ENCODE measurements at regions not wholly inside any gene's neighbourhood (a gene's known extent, or its start where the extent isn't known, plus 50 kb on each side); places are given as distances from the start of the nearest gene placed in this dataset.

- no peak for DNase-seq (ENCODE audit: low spot score)
- H3K36me3 ChIP-seq (ENCODE audit: insufficient read depth, low read length, poor library complexity, severe bottlenecking), result no peaks in the 10 kb centered on the region
- intact Hi-C loops (cut with micrococcal nuclease; ENCODE audit: unreplicated experiment), result no loop called here
- ChIA-PET POLR2A (ENCODE audit: low non-redundant PET) (no interaction called here), CTCF (no interaction called here)
- no TSS peak for BruUV-seq (replicated peaks)
- H3K4me1 ChIP-seq (ENCODE audit: insufficient read depth, low read length, poor library complexity, severe bottlenecking), result peaks cover 38% of the 10 kb centered on the region
- H3K9me3 ChIP-seq (ENCODE audit: low read depth, low read length, poor library complexity, severe bottlenecking), result no peaks in the 10 kb centered on the region
- no peaks in the 10 kb centered on the region for H3K27me3 ChIP-seq (replicated peaks; ENCODE audit: insufficient read depth, low read depth, low read length, poor library complexity)
- no peak for TF ChIP-seq EZH2 (IDR thresholded peaks at IDR 0.05; ENCODE audit: borderline replicate concordance, low read depth, low read length, poor library complexity, severe bottlenecking)
- no peak for TF ChIP-seq CTCF (conservative IDR thresholded peaks at IDR 0.05; ENCODE audit: low read depth, low read length)
- H3K4me3 ChIP-seq (ENCODE audit: low read depth, low read length, poor library complexity, severe bottlenecking), result no peak overlapping the region
- H3K27ac ChIP-seq (ENCODE audit: low read depth, low read length, poor library complexity, severe bottlenecking), result no peak overlapping the region
Measured at GRCh38 chrX:124229374-124229773, 103.1 kb upstream of the TEX13D start.

GRCh38 chrX:124230655-124231450, 101.6 kb upstream of the TEX13D start:
- Histone ChIP-seq H3K9me3 (ENCODE audit: low read depth, low read length, poor library complexity, severe bottlenecking) (no peaks in the 10 kb centered on the region), H3K27me3 (replicated peaks; ENCODE audit: insufficient read depth, low read depth, low read length, poor library complexity) (no peaks in the 10 kb centered on the region), H3K27ac (ENCODE audit: low read depth, low read length, poor library complexity, severe bottlenecking) (peak overlapping the region; percentile 75), H3K4me1 (ENCODE audit: insufficient read depth, low read length, poor library complexity, severe bottlenecking) (peaks cover 37% of the 10 kb centered on the region), H3K36me3 (ENCODE audit: insufficient read depth, low read length, poor library complexity, severe bottlenecking) (no peaks in the 10 kb centered on the region), H3K4me3 (ENCODE audit: low read depth, low read length, poor library complexity, severe bottlenecking) (no peak overlapping the region)
- POLR2A ChIA-PET (ENCODE audit: low non-redundant PET), result interaction anchor here (0.7 kb wide), 1 partner anchor 13 kb away, joined by 7 read pairs; no protein-coding TSS in a partner anchor
- peak; percentile 78 for DNase-seq (ENCODE audit: low spot score)
- intact Hi-C loops (cut with micrococcal nuclease; ENCODE audit: unreplicated experiment), result no loop called here
- CTCF ChIA-PET, result no interaction called here
- no TSS peak for BruUV-seq (replicated peaks)
- no peak for TF ChIP-seq CTCF (conservative IDR thresholded peaks at IDR 0.05; ENCODE audit: low read depth, low read length)
- TF ChIP-seq EZH2 (IDR thresholded peaks at IDR 0.05; ENCODE audit: borderline replicate concordance, low read depth, low read length, poor library complexity, severe bottlenecking), result no peak

GRCh38 chrX:124231451-124231759, 101.1 kb upstream of the TEX13D start:
- Histone ChIP-seq H3K9me3 (ENCODE audit: low read depth, low read length, poor library complexity, severe bottlenecking) (no peaks in the 10 kb centered on the region), H3K27me3 (replicated peaks; ENCODE audit: insufficient read depth, low read depth, low read length, poor library complexity) (no peaks in the 10 kb centered on the region), H3K4me3 (ENCODE audit: low read depth, low read length, poor library complexity, severe bottlenecking) (no peak overlapping the region), H3K27ac (ENCODE audit: low read depth, low read length, poor library complexity, severe bottlenecking) (peak overlapping the region; percentile 75), H3K36me3 (ENCODE audit: insufficient read depth, low read length, poor library complexity, severe bottlenecking) (no peaks in the 10 kb centered on the region), H3K4me1 (ENCODE audit: insufficient read depth, low read length, poor library complexity, severe bottlenecking) (peaks cover 38% of the 10 kb centered on the region)
- intact Hi-C loops (cut with micrococcal nuclease; ENCODE audit: unreplicated experiment), result no loop called here
- TF ChIP-seq EZH2 (IDR thresholded peaks at IDR 0.05; ENCODE audit: borderline replicate concordance, low read depth, low read length, poor library complexity, severe bottlenecking), result no peak
- TF ChIP-seq CTCF (conservative IDR thresholded peaks at IDR 0.05; ENCODE audit: low read depth, low read length), result no peak
- DNase-seq (ENCODE audit: low spot score), result peak; percentile 75
- BruUV-seq (replicated peaks), result no TSS peak
- POLR2A ChIA-PET (ENCODE audit: low non-redundant PET), result no interaction called here
- CTCF ChIA-PET, result no interaction called here

All from A673 (cell line).